MM.1S (cell line): ENCODE measurements at regions not wholly inside any gene's neighbourhood (a gene's known extent, or its start where the extent isn't known, plus 50 kb on each side); places are given as distances from the start of the nearest gene placed in this dataset.

Experiments used
- DNase-seq: peaks from one replicate; pipeline ENCODE4 v3.0.0-alpha.2; 2015
- H2AFZ ChIP-seq: fragments of 300-600 bp; sonication (generic); 2 replicates; pipeline ENCODE4 v1.6.0; 2016; ENCODE audit warnings: antibody characterized with exemption, low read length
- H3F3A ChIP-seq: fragments of 300-600 bp; sonication (generic); 2 replicates; pipeline ENCODE4 v1.6.1; 2016; ENCODE audit warnings: mild to moderate bottlenecking, antibody characterized with exemption, low read length, moderate library complexity, mixed read lengths; ENCODE audit not compliant: insufficient read depth
- H3K27ac ChIP-seq: fragments of 300-600 bp; sonication (generic); 2 replicates; pipeline ENCODE4 v1.5.1; 2016; ENCODE audit warnings: mild to moderate bottlenecking, low read length
- H3K27me3 ChIP-seq: fragments of 300-600 bp; sonication (generic); replicated peaks from 2 replicates; pipeline ENCODE4 v1.6.0; 2016; ENCODE audit warnings: low read length; ENCODE audit not compliant: insufficient read depth
- H3K36me3 ChIP-seq: fragments of 300-600 bp; sonication (generic); replicated peaks from 2 replicates; pipeline ENCODE4 v1.6.1; 2016; ENCODE audit warnings: mild to moderate bottlenecking, low read length, mixed read lengths; ENCODE audit not compliant: insufficient read depth
- H3K4me1 ChIP-seq: fragments of 300-600 bp; sonication (generic); 2 replicates; pipeline ENCODE4 v1.6.1; 2016; ENCODE audit warnings: low read length, mixed read lengths
- H3K4me2 ChIP-seq: fragments of 300-600 bp; sonication (generic); 2 replicates; pipeline ENCODE4 v1.6.0; 2016; ENCODE audit warnings: low read depth, low read length
- H3K4me3 ChIP-seq: fragments of 300-600 bp; sonication (generic); 2 replicates; pipeline ENCODE4 v1.5.1; 2016; ENCODE audit warnings: low read length, mixed read lengths
- H3K79me2 ChIP-seq: fragments of 300-600 bp; sonication (generic); 2 replicates; pipeline ENCODE4 v1.6.1; 2016; ENCODE audit warnings: mixed run types, low read length, mixed read lengths
- H3K9ac ChIP-seq: fragments of 300-600 bp; sonication (generic); 2 replicates; pipeline ENCODE4 v1.6.1; 2016; ENCODE audit warnings: low read length, mixed read lengths
- H3K9me2 ChIP-seq: fragments of 300-600 bp; sonication (generic); replicated peaks from 2 replicates; pipeline ENCODE4 v1.6.1; 2016; ENCODE audit warnings: mild to moderate bottlenecking, low read length, mixed read lengths; ENCODE audit not compliant: insufficient read depth
- H3K9me3 ChIP-seq: fragments of 300-600 bp; sonication (generic); replicated peaks from 2 replicates; pipeline ENCODE4 v1.6.1; 2016; ENCODE audit warnings: mild to moderate bottlenecking, low read length, mixed read lengths; ENCODE audit not compliant: insufficient read depth
- H4K20me1 ChIP-seq: fragments of 300-600 bp; sonication (generic); 2 replicates; pipeline ENCODE4 v1.6.1; 2016; ENCODE audit warnings: mild to moderate bottlenecking, low read length, moderate library complexity, mixed read lengths; ENCODE audit not compliant: insufficient read depth
- CTCF ChIP-seq: fragments of 300-600 bp; sonication (generic); IDR thresholded peaks from 2 replicates; pipeline ENCODE4 v1.5.1; 2016; ENCODE audit warnings: antibody characterized with exemption, low read length, mixed read lengths
- EZH2 ChIP-seq: fragments of 300-600 bp; sonication (generic); optimal IDR thresholded peaks from 2 replicates; pipeline ENCODE3; 2017; ENCODE audit warnings: low read depth, mild to moderate bottlenecking, antibody characterized with exemption, low read length, mixed read lengths
- EZH2phosphoT487 ChIP-seq: fragments of 300-600 bp; sonication (generic); IDR thresholded peaks from 2 replicates; pipeline ENCODE4 v1.6.1; 2018; ENCODE audit warnings: antibody characterized with exemption, low read length

GRCh38 chr18:77651441-77651840 is 401.8 kb downstream of the GALR1 start:
- Histone ChIP-seq H3K9me3 (no peaks in the 10 kb centered on the region), H4K20me1 (no peaks in the 10 kb centered on the region)

GRCh38 chr18:77653792-77654191 is 404.1 kb downstream of the GALR1 start:
- Histone ChIP-seq H3K27ac (no peak overlapping the region), H4K20me1 (no peaks in the 10 kb centered on the region), H2AFZ (no peak overlapping the region), H3K36me3 (no peaks in the 10 kb centered on the region), H3K9ac (no peak overlapping the region), H3K4me3 (no peak overlapping the region), H3K4me2 (no peak overlapping the region), H3K79me2 (no peaks in the 10 kb centered on the region), H3K9me3 (no peaks in the 10 kb centered on the region), H3K27me3 (no peaks in the 10 kb centered on the region), H3F3A (no peaks in the 10 kb centered on the region), H3K4me1 (no peaks in the 10 kb centered on the region), H3K9me2 (no peaks in the 10 kb centered on the region)
- no peak for DNase-seq
- TF ChIP-seq CTCF: no peak
- no peak for TF ChIP-seq EZH2
- no peak for TF ChIP-seq EZH2phosphoT487

More at GRCh38 chr18:77651441-77651840, 401.8 kb downstream of the GALR1 start:
- Histone ChIP-seq H3K4me2 (no peak overlapping the region), H2AFZ (no peak overlapping the region), H3K9ac (no peak overlapping the region), H3F3A (no peaks in the 10 kb centered on the region), H3K9me2 (no peaks in the 10 kb centered on the region), H3K36me3 (no peaks in the 10 kb centered on the region), H3K79me2 (no peaks in the 10 kb centered on the region), H3K27me3 (no peaks in the 10 kb centered on the region), H3K4me3 (no peak overlapping the region), H3K4me1 (no peaks in the 10 kb centered on the region), H3K27ac (no peak overlapping the region)
- no peak for DNase-seq
- TF ChIP-seq EZH2 (no peak), EZH2phosphoT487 (no peak), CTCF (no peak)

- Histone ChIP-seq H3K79me2 (no peaks in the 10 kb centered on the region), H3K4me3 (no peak overlapping the region), H3K36me3 (no peaks in the 10 kb centered on the region), H3K9me2 (no peaks in the 10 kb centered on the region), H3K9ac (no peak overlapping the region), H3K27me3 (no peaks in the 10 kb centered on the region), H3F3A (no peaks in the 10 kb centered on the region), H2AFZ (no peak overlapping the region), H3K4me2 (no peak overlapping the region), H3K4me1 (no peaks in the 10 kb centered on the region), H3K27ac (no peak overlapping the region), H4K20me1 (no peaks in the 10 kb centered on the region), H3K9me3 (no peaks in the 10 kb centered on the region)
- DNase-seq: no peak
- TF ChIP-seq CTCF (no peak), EZH2 (no peak), EZH2phosphoT487 (no peak)
Measured at GRCh38 chr18:77654302-77654701, 404.7 kb downstream of the GALR1 start.
